ENCODE measurements at regions not wholly inside any gene's neighbourhood (a gene's known extent, or its start where the extent isn't known, plus 50 kb on each side); places are given as distances from the start of the nearest gene placed in this dataset.
"Not testable (repeated sequence)": the region's sequence is repeated elsewhere in the genome, so short reads cannot be mapped to it uniquely, and the experiment has no call there.

GRCh38 chr3:180743813-180744590 lies 64.7 kb upstream of the CCDC39 start:
- no peaks in the 10 kb centered on the region for H3K9me3 Mint-ChIP-seq (ENCODE audit: insufficient read depth)

GRCh38 chr3:180747805-180748361 lies 68.6 kb upstream of the CCDC39 start:
- no peak overlapping the region for H3K27ac Mint-ChIP-seq
- no peak for DNase-seq
- no peak for ATAC-seq
- no peaks in the 10 kb centered on the region for H3K36me3 Mint-ChIP-seq (ENCODE audit: low read depth)
- H3K27me3 Mint-ChIP-seq (ENCODE audit: low read depth): peaks cover 3% of the 10 kb centered on the region
- H3K4me1 Mint-ChIP-seq (ENCODE audit: low read depth): no peaks in the 10 kb centered on the region
- POLR2A ChIA-PET: no interaction called here
- no peak overlapping the region for H3K4me3 Mint-ChIP-seq
- no peaks in the 10 kb centered on the region for H3K9me3 Mint-ChIP-seq (ENCODE audit: insufficient read depth)
- CTCF ChIA-PET: no interaction called here

More at GRCh38 chr3:180743813-180744590, 64.7 kb upstream of the CCDC39 start:
- Mint-ChIP-seq H3K4me3 (no peak overlapping the region), H3K36me3 (ENCODE audit: low read depth) (no peaks in the 10 kb centered on the region), H3K27ac (no peak overlapping the region), H3K4me1 (ENCODE audit: low read depth) (no peaks in the 10 kb centered on the region), H3K27me3 (ENCODE audit: low read depth) (peaks cover 3% of the 10 kb centered on the region)
- DNase-seq: no peak
- no peak for ATAC-seq
- CTCF ChIA-PET: no interaction called here
- POLR2A ChIA-PET: no interaction called here

GRCh38 chr3:180749322-180749721 lies 70.0 kb upstream of the CCDC39 start:
- ChIA-PET CTCF (no interaction called here), POLR2A (no interaction called here)
- no peaks in the 10 kb centered on the region for H3K36me3 Mint-ChIP-seq (ENCODE audit: low read depth)
- no peaks in the 10 kb centered on the region for H3K27me3 Mint-ChIP-seq (ENCODE audit: low read depth)
- no peaks in the 10 kb centered on the region for H3K4me1 Mint-ChIP-seq (ENCODE audit: low read depth)
- no peaks in the 10 kb centered on the region for H3K9me3 Mint-ChIP-seq (ENCODE audit: insufficient read depth)
- no peak for DNase-seq
- H3K4me3 Mint-ChIP-seq: no peak overlapping the region
- H3K27ac Mint-ChIP-seq: no peak overlapping the region
- no peak for ATAC-seq

DNA sequence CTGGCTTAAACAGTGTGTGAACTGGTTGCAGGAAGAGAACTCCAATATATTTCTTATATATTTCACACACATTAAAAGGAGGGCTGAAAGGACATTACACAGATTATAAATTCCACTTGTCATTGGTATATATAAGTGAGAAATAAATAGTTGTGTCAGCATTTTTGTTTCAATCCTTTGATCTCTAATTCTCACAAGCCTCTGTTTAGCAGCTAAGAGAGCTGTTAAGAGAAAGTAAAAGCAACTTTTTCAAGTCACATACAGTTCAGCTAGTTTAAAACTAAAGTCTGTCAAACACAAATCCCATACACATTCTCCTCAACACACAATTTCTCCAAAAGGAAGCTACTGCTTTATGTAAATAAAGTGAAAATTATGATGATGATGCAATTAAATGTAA lies 70.5 kb upstream of the CCDC39 start:
- ChIA-PET POLR2A (no interaction called here), CTCF (no interaction called here)

DNA sequence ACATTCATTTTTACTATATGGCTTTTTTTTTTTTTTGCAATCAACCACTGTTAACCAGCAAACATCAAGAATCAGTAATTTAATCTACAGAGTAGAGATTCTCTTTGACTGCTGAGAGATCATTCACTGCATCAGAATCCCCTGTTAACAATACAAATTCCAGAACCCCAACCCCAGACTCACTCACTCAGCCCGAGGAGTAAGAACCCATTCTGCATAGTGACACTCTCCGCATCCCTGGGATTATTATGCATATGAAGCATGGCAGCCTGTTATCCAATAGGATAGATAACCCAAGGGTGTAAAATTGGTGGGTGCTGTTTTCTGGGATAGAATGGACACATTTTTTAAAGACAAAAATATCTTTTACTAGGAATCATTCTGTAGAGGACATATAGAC lies 76.3 kb upstream of the CCDC39 start:
- no peak for ATAC-seq
- H3K9me3 Mint-ChIP-seq (ENCODE audit: insufficient read depth): no peaks in the 10 kb centered on the region

More for the DNA sequence above, 70.5 kb upstream of the CCDC39 start:
- H3K36me3 Mint-ChIP-seq (ENCODE audit: low read depth): no peaks in the 10 kb centered on the region
- DNase-seq: no peak
- no peaks in the 10 kb centered on the region for H3K27me3 Mint-ChIP-seq (ENCODE audit: low read depth)
- ATAC-seq: no peak
- H3K4me3 Mint-ChIP-seq: no peak overlapping the region
- H3K9me3 Mint-ChIP-seq (ENCODE audit: insufficient read depth): no peaks in the 10 kb centered on the region
- H3K27ac Mint-ChIP-seq: no peak overlapping the region
- H3K4me1 Mint-ChIP-seq (ENCODE audit: low read depth): no peaks in the 10 kb centered on the region

DNA sequence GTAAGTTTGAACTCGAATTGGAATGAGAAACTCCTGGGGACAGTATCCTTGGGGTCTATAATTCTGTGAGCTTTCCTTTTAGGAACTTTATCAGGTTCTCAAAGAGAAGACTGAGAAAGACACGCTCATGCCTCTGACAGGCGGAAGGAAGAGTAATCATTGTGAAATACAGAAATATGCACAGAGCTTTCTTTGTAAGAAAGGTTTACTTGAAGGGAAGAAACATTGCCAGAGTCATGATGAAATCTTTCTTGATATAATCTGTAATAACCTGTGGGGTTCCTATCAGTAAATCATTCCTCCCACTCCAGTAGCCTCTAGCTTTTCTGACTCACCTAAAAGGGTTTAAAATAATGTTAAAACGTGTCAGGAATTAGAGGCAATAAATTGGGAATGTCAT lies 83.6 kb upstream of the CCDC39 start:
- no peaks in the 10 kb centered on the region for H3K9me3 Mint-ChIP-seq (ENCODE audit: insufficient read depth)
- H3K36me3 Mint-ChIP-seq (ENCODE audit: low read depth): no peaks in the 10 kb centered on the region
- POLR2A ChIA-PET: no interaction called here
- no peak for ATAC-seq
- H3K4me1 Mint-ChIP-seq (ENCODE audit: low read depth): no peaks in the 10 kb centered on the region
- CTCF ChIA-PET: no interaction called here
- H3K27ac Mint-ChIP-seq: no peak overlapping the region
- no peak for DNase-seq
- H3K27me3 Mint-ChIP-seq (ENCODE audit: low read depth): no peaks in the 10 kb centered on the region
- no peak overlapping the region for H3K4me3 Mint-ChIP-seq

More for the DNA sequence above, 76.3 kb upstream of the CCDC39 start:
- DNase-seq: no peak
- ChIA-PET CTCF (no interaction called here), POLR2A (no interaction called here)
- Mint-ChIP-seq H3K36me3 (ENCODE audit: low read depth) (no peaks in the 10 kb centered on the region), H3K27me3 (ENCODE audit: low read depth) (no peaks in the 10 kb centered on the region), H3K27ac (no peak overlapping the region), H3K4me1 (ENCODE audit: low read depth) (no peaks in the 10 kb centered on the region), H3K4me3 (no peak overlapping the region)

GRCh38 chr3:180764481-180764880 lies 85.2 kb upstream of the CCDC39 start:
- Mint-ChIP-seq H3K27me3 (ENCODE audit: low read depth) (no peaks in the 10 kb centered on the region), H3K36me3 (ENCODE audit: low read depth) (no peaks in the 10 kb centered on the region), H3K27ac (no peak overlapping the region), H3K4me3 (no peak overlapping the region), H3K9me3 (ENCODE audit: insufficient read depth) (no peaks in the 10 kb centered on the region), H3K4me1 (ENCODE audit: low read depth) (no peaks in the 10 kb centered on the region)
- ChIA-PET POLR2A (no interaction called here), CTCF (no interaction called here)
- ATAC-seq (no peak), DNase-seq (no peak)

DNA sequence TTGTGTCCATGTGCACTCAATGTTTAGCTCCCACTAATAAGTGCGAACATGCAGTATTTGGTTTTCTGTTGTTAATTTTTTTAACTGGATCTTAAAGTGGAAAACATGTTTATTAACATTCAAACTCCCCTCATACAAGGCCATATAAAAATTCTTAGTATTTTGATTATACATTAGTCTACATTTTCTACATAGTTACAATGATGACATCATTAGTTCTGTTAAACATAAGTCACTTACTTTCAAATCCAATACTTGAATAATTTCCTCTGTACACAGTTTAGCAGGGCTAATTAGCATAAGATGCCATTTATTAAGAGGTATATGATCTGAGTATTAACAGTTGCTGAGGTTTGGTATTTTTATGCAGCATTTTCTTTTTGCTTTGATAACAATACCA lies 91.3 kb upstream of the CCDC39 start:
- DNase-seq: no peak
- ATAC-seq: no peak
- Mint-ChIP-seq H3K36me3 (ENCODE audit: low read depth) (no peaks in the 10 kb centered on the region), H3K4me1 (ENCODE audit: low read depth) (no peaks in the 10 kb centered on the region), H3K9me3 (ENCODE audit: insufficient read depth) (peaks cover 4% of the 10 kb centered on the region), H3K27ac (no peak overlapping the region), H3K27me3 (ENCODE audit: low read depth) (no peaks in the 10 kb centered on the region), H3K4me3 (no peak overlapping the region)
- ChIA-PET CTCF (no interaction called here), POLR2A (no interaction called here)

- Mint-ChIP-seq H3K9me3 (ENCODE audit: insufficient read depth) (peaks cover 22% of the 10 kb centered on the region), H3K36me3 (ENCODE audit: low read depth) (no peaks in the 10 kb centered on the region), H3K4me1 (ENCODE audit: low read depth) (no peaks in the 10 kb centered on the region), H3K27me3 (ENCODE audit: low read depth) (no peaks in the 10 kb centered on the region), H3K27ac (no peak overlapping the region), H3K4me3 (no peak overlapping the region)
- ChIA-PET CTCF (no interaction called here), POLR2A (no interaction called here)
- DNase-seq (no peak), ATAC-seq (no peak)
Observed at GRCh38 chr3:180776433-180776832, 97.1 kb upstream of the CCDC39 start.

GRCh38 chr3:180782195-180782984 lies 103.1 kb upstream of the CCDC39 start:
- no peaks in the 10 kb centered on the region for H3K27me3 Mint-ChIP-seq (ENCODE audit: low read depth)
- no peak overlapping the region for H3K27ac Mint-ChIP-seq
- H3K36me3 Mint-ChIP-seq (ENCODE audit: low read depth): no peaks in the 10 kb centered on the region
- ATAC-seq (no peak), DNase-seq (no peak)
- H3K4me1 Mint-ChIP-seq (ENCODE audit: low read depth): no peaks in the 10 kb centered on the region
- peaks cover 13% of the 10 kb centered on the region for H3K9me3 Mint-ChIP-seq (ENCODE audit: insufficient read depth)
- ChIA-PET CTCF (no interaction called here), POLR2A (no interaction called here)
- no peak overlapping the region for H3K4me3 Mint-ChIP-seq

DNA sequence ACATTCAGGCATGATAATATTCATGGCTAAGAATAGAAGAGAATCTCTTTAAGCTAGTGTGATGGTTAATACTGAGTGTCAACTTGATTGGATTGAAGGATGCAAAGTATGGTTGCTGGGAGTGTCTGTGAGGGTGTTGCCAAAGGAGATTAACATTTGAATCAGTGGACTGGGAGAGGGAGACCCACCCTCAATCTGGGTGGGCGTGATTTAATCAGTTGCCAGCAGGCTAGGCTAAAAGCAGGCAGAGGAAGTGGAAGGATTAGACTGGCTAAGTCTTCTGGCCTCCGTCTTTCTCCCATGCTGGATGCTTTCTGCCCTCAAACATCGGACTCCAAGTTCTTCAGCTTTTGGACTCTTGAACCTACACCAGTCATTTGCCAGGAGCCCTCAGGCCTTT lies 106.9 kb upstream of the CCDC39 start:
- H3K4me1 Mint-ChIP-seq (ENCODE audit: low read depth); CTCF ChIA-PET; H3K9me3 Mint-ChIP-seq (ENCODE audit: insufficient read depth); ATAC-seq; H3K27me3 Mint-ChIP-seq (ENCODE audit: low read depth); H3K4me3 Mint-ChIP-seq; H3K36me3 Mint-ChIP-seq (ENCODE audit: low read depth); DNase-seq; POLR2A ChIA-PET; H3K27ac Mint-ChIP-seq: not testable (repeated sequence)

DNA sequence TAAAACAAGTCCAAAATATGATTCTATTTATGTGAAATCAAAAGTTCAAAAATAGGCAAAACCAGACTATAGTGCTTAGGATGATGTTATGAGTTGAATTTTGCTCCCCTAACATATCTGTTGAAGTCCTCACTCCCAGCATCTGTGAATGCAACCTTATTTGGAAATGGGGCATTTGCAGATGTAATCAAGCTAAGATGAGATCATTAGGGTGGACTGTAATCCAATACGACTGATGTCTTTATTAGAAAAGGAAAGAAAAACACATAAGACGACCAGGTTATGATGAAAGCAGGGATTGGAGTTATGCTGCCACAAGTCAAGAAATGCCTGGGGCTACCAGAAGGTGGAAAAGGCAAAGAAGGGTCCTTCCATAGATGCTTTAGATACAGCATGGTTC lies 110.5 kb upstream of the CCDC39 start:
- DNase-seq (no peak), ATAC-seq (no peak)
- Mint-ChIP-seq H3K4me1 (ENCODE audit: low read depth) (no peaks in the 10 kb centered on the region), H3K9me3 (ENCODE audit: insufficient read depth) (no peaks in the 10 kb centered on the region), H3K27me3 (ENCODE audit: low read depth) (no peaks in the 10 kb centered on the region), H3K27ac (no peak overlapping the region), H3K36me3 (ENCODE audit: low read depth) (no peaks in the 10 kb centered on the region), H3K4me3 (no peak overlapping the region)
- CTCF ChIA-PET: no interaction called here
- POLR2A ChIA-PET: no interaction called here

Data from activated CD8-positive, alpha-beta T cell treated with anti-CD3 and anti-CD28 coated beads, Interleukin-2, amount 10 ng/mL, durations not matched to agents 7 days and 5 days (primary cell).